ENCODE measurements at regions not wholly inside any gene's neighbourhood (a gene's known extent, or its start where the extent isn't known, plus 50 kb on each side); places are given as distances from the start of the nearest gene placed in this dataset.
"Not testable (repeated sequence)": the region's sequence is repeated elsewhere in the genome, so short reads cannot be mapped to it uniquely, and the experiment has no call there.

GRCh38 chrX:124720532-124720931 lies 374.2 kb downstream of the SH2D1A start:
- no peak for DNase-seq

DNA sequence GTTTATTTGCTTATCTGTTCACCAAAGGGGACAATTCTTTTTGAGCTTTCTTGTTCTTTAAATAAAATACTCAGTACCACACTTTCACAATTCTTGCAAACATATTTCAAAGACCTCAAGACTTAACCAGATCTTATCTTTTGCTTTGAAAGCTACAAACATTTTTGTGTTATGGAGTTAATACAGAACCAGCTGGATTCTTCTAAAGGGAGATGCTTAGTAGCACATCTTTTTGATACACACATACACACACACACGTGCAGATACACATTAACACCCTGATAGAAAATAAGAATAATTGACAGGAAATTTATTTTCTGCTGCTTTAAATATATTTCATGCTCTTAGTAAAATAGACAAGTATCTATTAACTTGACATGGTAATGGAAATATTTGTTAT lies 379.1 kb downstream of the SH2D1A start:
- DNase-seq: no peak

- no peak for DNase-seq
Measured at GRCh38 chrX:124726292-124726691, 379.9 kb downstream of the SH2D1A start.

- no peak for DNase-seq
Measured at GRCh38 chrX:124726881-124727280, 380.5 kb downstream of the SH2D1A start.

- peak; percentile 70 for DNase-seq
Measured at GRCh38 chrX:124736553-124737270, 390.3 kb downstream of the SH2D1A start.

GRCh38 chrX:124737771-124738170 lies 391.4 kb downstream of the SH2D1A start:
- no peak for DNase-seq

DNA sequence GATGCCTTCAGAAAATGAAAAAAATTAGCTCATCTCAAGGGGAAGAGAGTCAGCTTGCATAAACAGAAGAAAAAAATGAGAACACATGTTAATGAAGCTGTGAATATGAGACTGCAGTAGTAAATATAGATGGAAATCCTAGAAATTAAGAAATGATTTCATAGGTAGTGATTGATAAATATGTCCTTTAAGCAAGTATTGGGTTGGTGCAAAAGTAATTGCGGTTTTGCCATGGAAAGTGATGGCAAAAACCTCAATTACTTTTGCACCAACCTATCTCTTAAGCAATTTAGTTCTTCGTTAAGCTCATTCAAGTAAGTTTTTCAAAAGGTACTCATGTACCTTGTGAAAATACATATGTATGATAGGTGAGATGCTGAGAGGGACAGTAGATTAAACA lies 400.9 kb downstream of the SH2D1A start:
- no peak for DNase-seq

GRCh38 chrX:124764354-124764753 lies 418.0 kb downstream of the SH2D1A start:
- no peak for DNase-seq

GRCh38 chrX:124769166-124769565 lies 422.8 kb downstream of the SH2D1A start:
- no peak for DNase-seq

GRCh38 chrX:124771292-124771691 lies 424.9 kb downstream of the SH2D1A start:
- no peak for DNase-seq

- not testable (repeated sequence) for DNase-seq
Measured at GRCh38 chrX:124788253-124788652, 441.9 kb downstream of the SH2D1A start.

DNA sequence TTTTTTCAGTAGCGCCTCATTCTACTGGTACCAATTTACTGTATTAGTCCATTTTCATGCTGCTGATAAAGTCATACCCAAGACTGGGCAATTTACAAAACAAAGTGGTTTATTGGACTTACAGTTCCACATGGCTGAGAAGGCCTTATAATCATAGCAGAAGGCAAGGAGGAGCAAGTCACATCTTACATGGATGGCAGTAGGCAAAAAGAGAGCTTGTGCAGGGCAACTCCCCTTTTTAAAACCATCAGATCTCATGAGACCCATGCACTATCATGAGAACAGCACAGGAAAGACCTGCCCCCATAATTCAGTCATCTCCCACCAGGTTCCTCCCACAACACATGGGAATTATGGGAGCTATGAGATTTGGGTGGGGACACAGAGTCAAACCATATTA lies 443.5 kb downstream of the SH2D1A start:
- DNase-seq: not testable (repeated sequence)

DNA sequence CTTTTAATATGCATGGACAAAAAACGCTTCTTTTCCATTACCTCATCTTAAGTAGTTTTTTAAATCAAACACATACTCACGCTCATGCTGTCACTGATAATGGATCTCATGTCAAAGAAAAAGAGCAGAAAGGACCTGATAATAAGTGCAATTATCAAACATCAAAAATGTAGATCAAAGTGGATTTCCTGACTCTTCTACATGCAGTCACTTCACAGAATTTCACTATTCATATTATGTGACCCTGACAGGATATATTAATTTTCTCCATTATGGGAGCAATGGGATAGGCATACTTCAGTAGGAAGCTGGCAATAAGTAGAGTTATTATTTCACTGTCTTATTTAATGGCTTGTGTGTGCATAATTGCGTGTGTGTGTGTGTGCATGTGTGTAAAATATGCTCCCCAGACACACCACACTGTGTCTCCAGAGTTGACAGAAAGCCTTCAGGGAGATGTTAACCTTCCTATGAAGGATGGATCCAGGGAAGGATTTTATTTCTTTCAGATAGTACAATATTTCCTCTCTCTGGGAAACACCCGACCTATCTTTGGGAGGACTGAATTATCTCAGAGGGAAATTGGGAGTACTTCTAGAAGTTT lies 445.2 kb downstream of the SH2D1A start:
- DNase-seq: no peak

GRCh38 chrX:124796989-124797388 lies 450.6 kb downstream of the SH2D1A start:
- DNase-seq: no peak

- no peak for DNase-seq
Measured at GRCh38 chrX:124804962-124805361, 458.6 kb downstream of the SH2D1A start.

DNA sequence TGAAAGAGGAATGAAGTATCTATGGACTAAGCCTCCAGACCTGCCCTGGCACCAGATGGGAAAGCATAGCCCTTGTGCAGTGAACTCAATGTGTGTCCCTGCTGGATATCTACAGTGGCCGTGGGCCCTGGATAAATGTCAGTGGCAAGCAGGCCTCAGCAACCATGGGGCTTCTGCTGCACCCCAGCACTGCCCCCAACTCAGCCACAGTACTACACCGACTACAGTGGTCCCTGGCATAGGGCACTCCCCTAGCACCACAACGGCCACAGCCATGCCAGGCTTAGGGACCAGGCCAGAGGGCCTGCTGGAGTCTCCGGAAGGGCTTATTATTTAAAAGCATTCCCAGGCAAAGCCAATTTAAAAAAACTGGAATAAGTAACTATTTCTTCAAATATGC lies 459.1 kb downstream of the SH2D1A start:
- no peak for DNase-seq

GRCh38 chrX:124814106-124814505 lies 467.7 kb downstream of the SH2D1A start:
- DNase-seq: no peak

DNA sequence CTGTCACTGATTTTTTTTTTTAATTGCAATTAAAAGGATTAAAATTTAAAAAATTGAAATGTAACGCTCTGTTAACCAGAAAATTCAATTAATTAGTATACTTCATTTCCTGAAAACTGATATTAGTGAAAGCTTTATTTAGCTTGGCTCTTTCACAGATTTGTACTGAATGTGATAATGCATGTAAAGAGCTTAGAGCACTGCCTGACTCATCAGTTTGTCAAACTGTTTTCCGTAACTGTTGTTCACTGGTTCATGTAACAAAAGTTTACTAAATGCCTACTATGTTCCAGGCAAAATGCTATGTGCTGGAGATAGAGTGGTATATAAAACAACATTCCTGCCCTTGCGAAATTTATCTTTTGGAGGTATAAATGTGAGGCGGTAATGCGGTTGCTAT lies 471.7 kb downstream of the SH2D1A start:
- no peak for DNase-seq

- DNase-seq: no peak
Measured at GRCh38 chrX:124818764-124819163, 472.4 kb downstream of the SH2D1A start.

DNA sequence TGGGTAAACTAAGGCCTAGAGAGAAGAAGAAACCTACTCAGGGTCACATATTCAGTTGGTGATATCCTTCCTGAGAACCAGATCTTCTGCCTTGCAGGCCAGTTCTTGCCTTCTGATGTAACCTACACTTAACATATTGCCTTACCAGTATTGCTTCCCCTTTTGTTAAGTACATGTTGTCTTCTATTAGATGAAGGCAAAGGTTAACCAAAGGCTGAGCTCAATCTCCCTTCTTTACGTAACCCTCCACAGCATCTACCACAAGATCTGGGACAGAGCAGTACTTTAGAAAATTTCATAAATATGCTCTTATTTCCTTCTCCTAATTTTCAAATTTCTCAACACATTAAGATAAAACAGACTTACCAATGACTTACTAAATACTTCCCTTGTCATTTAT lies 474.4 kb downstream of the SH2D1A start:
- no peak for DNase-seq

DNA sequence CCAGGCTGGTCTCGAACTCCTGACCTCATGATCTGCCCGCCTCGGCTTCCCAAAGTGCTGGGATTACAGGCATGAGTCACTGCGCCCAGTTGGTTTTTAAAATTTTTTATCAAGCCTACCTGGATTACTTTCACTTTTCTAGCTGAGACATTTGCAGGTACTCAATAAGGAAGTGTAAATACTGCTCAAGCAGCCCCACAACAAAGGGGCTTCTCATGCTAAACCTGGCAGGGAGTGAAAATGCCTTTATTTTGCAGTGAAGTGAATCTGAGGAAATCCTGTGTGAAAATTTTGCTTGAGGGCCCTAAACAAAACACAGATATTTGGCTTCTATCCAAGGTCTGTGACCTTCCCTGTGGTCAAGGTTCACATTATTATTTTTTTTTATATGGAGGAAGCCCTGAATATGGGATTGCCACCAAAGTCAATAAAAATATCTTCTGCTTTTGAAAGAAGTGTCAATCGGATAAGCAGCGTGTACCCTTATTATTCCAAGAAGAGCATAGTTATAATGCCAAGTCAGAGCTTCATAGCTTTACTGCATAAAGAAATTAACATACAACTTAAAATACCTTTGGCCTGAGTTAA lies 481.0 kb downstream of the SH2D1A start:
- DNase-seq: no peak

GRCh38 chrX:124829930-124830329 lies 483.6 kb downstream of the SH2D1A start:
- DNase-seq: no peak

DNA sequence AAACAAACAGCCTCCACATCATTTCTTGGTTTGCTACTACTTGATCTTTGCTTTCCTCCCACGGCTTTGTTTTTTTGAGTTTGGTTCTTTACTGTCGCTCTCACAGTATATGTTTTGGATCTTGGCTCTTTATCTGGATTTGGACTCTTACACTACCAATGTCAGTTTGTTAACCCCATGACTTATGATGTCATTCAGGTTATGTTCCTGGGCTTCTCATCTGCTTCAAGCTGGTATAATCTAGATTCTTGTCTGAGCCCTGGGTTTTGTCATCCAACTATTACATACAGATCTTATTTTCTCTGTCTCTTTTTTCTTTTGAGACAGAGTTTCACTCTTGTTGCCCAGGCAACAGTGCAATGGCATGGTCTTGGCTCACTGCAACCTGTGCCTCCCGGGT lies 482.9 kb upstream of the TEX13C start:
- DNase-seq: no peak

GRCh38 chrX:124842205-124842604 lies 477.5 kb upstream of the TEX13C start:
- no peak for DNase-seq

- no peak for DNase-seq
Measured at GRCh38 chrX:124860736-124861135, 458.9 kb upstream of the TEX13C start.

Data from NCI-H510A treated with DMSO at 0.1 percent for 48 hours (cell line).